HG03558 (cell line): ENCODE measurements at regions not wholly inside any gene's neighbourhood (a gene's known extent, or its start where the extent isn't known, plus 50 kb on each side); places are given as distances from the start of the nearest gene placed in this dataset.

ENCODE experiments used
- ATAC-seq: cut with Tn5 transposase; IDR thresholded peaks from one replicate; pipeline ENCODE4 v1.9.1; 2021; ENCODE audit warnings: moderate number of reproducible peaks; ENCODE audit not compliant: unreplicated experiment; ENCODE audit errors: extremely low read depth

DNA sequence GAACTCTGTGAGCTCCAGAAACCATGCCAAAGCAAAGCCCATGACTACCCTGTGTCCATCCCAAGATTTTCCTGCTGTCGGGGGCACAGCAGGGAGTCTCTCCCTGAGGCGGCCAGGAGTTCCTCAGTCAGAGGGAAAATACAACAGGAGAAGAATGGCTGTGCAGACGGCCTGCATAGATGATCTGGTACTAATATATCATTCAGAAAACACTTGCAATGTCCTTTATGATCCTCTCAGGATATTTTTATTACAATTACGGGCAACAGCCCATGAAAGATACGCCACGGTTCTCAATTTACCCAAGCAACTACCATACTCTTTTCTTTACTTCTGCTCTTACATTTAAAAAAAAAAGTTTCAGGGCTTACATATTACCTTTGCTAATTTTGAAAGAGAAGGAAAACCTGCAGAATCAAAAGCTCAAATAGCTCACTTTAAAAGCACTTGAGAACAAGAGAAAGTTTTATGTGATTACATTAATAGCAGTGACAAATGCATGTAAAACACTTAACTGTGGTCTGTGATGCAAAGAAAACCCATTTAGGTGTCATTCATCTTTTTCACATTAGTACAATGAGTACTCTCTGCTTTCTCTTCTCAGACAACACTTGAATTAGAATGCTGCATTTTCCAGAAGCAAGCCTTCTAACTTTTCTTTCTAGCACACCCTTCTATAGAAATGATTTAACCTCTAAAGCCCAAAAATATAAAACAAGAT is 460.8 kb downstream of the KLF5 start:
- no peak for ATAC-seq

- no peak for ATAC-seq
Measured at GRCh38 chr13:73517766-73518165, 459.0 kb downstream of the KLF5 start.

DNA sequence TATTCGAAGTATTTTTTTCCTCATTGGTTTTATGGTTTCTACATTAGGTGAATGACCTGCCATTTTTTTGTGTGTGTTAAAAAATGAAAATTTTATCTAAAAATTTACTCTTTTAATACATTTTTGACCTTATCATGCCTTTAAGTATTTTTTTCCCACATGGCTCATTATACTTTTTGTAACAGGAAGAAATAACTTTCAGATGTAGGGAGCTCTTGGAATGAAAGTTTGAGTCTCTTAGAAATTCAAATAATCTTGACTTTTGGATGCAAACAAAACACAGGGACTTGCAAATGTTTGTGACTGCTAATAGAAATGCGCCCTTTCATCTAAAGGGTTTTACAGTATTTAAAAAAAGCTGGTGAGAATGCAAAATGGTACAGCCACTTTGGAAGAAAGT is 457.9 kb downstream of the KLF5 start:
- ATAC-seq = no peak

- no peak for ATAC-seq
Measured at GRCh38 chr13:73514208-73514607, 455.4 kb downstream of the KLF5 start.

- ATAC-seq = no peak
Measured at GRCh38 chr13:73513751-73514150, 454.9 kb downstream of the KLF5 start.

DNA sequence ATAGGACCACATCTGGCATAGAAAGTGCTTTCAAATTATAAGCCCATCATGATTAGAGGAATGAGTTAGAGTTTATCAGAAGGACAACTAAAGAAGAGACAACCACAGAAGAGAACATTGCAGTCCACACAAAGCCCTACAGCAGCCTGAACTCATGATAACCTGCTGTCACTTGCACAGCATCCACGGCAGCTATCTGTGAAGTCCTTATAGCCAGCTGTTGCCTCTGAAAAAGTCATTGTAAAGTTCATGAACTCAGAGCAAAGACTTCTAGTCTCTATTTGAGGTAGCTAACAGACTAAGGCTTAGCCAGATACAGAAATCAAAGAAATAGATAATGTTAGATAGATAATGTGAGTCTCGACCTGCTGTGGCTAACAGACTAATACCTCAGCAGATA is 450.0 kb downstream of the KLF5 start:
- ATAC-seq = no peak

DNA sequence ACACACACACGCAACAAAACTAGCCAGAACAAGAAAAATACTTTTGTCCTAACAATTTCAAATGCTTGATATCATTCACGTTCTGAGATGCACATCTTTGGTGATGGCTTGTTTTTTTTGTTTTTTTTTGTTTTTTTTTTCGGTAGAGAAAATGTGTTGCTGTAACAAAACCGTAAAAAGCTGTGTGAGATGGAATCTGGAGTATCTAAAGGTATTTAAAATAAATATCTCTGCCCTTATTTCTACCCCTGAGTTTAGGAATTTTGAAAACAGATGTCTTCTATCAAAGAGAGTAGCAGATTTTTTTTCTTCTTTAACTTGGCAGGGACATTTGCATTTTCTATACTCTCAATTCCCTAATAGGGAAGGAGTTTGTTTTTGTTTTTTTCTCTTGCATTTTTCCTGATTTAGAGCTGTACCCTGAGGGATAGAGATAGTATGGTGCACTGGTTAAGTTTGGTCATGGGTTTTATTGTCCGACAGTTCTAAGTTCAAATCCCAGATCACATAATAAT is 446.6 kb downstream of the KLF5 start:
- ATAC-seq = no peak

- no peak for ATAC-seq
Measured at GRCh38 chr13:73499695-73500094, 440.9 kb downstream of the KLF5 start.

GRCh38 chr13:73497430-73497829 is 438.6 kb downstream of the KLF5 start:
- no peak for ATAC-seq

GRCh38 chr13:73496711-73497110 is 437.9 kb downstream of the KLF5 start:
- no peak for ATAC-seq

DNA sequence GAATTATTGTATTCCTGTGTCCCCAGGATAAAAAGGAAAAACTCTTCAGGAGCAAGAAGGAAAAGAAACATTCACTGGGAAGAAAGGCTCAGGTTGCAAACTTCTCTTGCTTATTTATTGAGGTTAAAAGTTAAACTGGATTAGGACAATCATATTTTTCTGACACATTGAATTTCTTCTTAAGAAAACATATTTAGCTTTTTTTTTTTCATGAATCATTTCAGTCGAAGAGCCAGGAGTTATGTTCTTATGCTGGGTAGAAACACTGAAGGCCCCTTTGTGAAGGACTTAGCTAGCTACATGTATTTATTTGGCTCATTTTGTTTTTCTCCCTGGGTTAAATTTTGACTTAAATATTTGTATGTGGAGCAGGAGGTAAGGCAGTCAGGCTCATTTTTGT is 434.0 kb downstream of the KLF5 start:
- no peak for ATAC-seq

DNA sequence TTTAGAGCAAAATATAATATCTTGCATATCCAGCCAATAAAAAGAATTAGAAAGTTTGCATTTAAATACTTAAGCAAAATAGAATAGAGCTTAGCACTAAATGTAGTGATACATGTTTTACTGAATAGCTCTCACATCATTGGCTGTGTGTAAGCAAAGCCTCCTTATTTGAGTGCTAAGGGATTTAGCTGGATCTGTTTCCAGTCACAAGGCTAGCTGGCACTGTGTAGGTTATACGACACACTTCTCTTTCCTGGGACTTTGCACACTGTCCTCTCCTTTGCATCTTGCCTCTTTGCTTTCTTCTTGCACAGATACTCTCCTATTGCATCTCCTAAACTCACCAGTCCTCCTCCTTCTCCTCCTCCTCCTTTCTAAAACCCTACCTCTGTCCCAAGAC is 423.8 kb downstream of the KLF5 start:
- no peak for ATAC-seq

- ATAC-seq = no peak
Measured at GRCh38 chr13:73481886-73482445, 423.2 kb downstream of the KLF5 start.

- no peak for ATAC-seq
Measured at GRCh38 chr13:73480779-73481559, 422.2 kb downstream of the KLF5 start.

GRCh38 chr13:73479856-73480255 is 421.1 kb downstream of the KLF5 start:
- ATAC-seq = no peak

GRCh38 chr13:73479351-73479750 is 420.5 kb downstream of the KLF5 start:
- ATAC-seq = no peak

- no peak for ATAC-seq
Measured at GRCh38 chr13:73477441-73477840, 418.6 kb downstream of the KLF5 start.

GRCh38 chr13:73473016-73473415 is 414.2 kb downstream of the KLF5 start:
- ATAC-seq = no peak

GRCh38 chr13:73467125-73467524 is 408.3 kb downstream of the KLF5 start:
- ATAC-seq = no peak

DNA sequence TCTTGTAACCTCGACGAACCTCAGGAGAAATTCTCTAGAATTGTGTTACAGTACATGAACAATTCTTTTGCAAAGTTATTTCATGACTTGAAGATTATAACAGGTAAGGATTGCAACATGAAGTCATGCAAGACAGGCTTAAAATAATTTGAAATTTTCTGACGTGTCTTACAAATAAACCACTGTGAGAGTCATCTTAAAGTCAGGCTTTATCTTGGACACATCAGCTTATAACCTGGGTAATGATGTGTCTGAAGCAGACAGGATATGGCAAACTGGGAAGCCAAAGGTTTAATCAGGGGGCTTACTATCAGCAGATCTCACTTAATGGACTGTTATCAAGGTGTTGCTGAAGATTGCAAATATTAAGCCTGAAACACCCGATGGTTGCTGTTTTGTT is 407.8 kb downstream of the KLF5 start:
- no peak for ATAC-seq

GRCh38 chr13:73465617-73465971 is 406.8 kb downstream of the KLF5 start:
- no peak for ATAC-seq
